HepG2 (cell line): ENCODE measurements at regions not wholly inside any gene's neighbourhood (a gene's known extent, or its start where the extent isn't known, plus 50 kb on each side); places are given as distances from the start of the nearest gene placed in this dataset.

ENCODE experiments used
- ATAC-seq: fragments of 200-7000 bp; cut with Tn5 transposase; 3 replicates; pipeline ENCODE4 v1.9.1; 2020; ENCODE audit warnings: mild to moderate bottlenecking, moderate library complexity
- BruUV-seq: library from RNA; stranded (reverse); fragments of 400-500 nt; replicated peaks from 2 replicates; lab custom pipeline; 2021; lab: Mats Ljungman, UMichigan
- CTCF ChIA-PET: fragments of 300-600 bp; formaldehyde crosslinking; extraction: SDS; loops from one replicate; lab custom pipeline; 2021; ENCODE audit warnings: low total read pairs, inconsistent platforms, low intra/inter-chr PET ratio; lab: Yijun Ruan, JAX
- POLR2A ChIA-PET: fragments of 350-600 bp; sonication (Branson Sonifier 250); formaldehyde crosslinking; loops from one replicate; lab custom pipeline; 2020; ENCODE audit warnings: antibody characterized with exemption, inconsistent platforms; lab: Yijun Ruan, JAX
- DNase-seq: peaks from one replicate; pipeline ENCODE4 v3.0.0-alpha.2; 2015; ENCODE audit warnings: low spot score
- FAIRE-seq: peaks from 3 replicates; lab custom pipeline; 2011; peaks lifted over from hg19 to GRCh38; lab: Jason Lieb, UNC
- H2AFZ ChIP-seq: one replicate; pipeline ENCODE4 v1.6.1; 2011; ENCODE audit warnings: low read length, inconsistent platforms
- H3K27ac ChIP-seq: fragments of 300-600 bp; 3 replicates; pipeline ENCODE4 v1.8.0; 2011; ENCODE audit warnings: mixed run types, mild to moderate bottlenecking, mixed read lengths, low read length, inconsistent platforms; ENCODE audit not compliant: insufficient read depth; ENCODE audit errors: extremely low read length
- H3K27me3 ChIP-seq, 2 experiments: fragments of 200-600 bp in 1 of 2; 2 replicates in 1 of 2; 3 replicates in 1 of 2; pipeline versions ENCODE4 v1.6.0 to v1.8.0; 2011; ENCODE audit warnings: low read length in 2 of 2, mild to moderate bottlenecking in 2 of 2, moderate library complexity in 2 of 2, inconsistent platforms in 1 of 2; ENCODE audit not compliant: insufficient read depth in 2 of 2, control insufficient read depth in 1 of 2
- H3K36me3 ChIP-seq, 2 experiments: fragments of 200-600 bp in 1 of 2; replicated peaks in 1 of 2; 2 replicates in 1 of 2; 3 replicates in 1 of 2; pipeline versions ENCODE4 v1.5.1 to v1.8.0; 2011; ENCODE audit warnings: low read length in 2 of 2, inconsistent platforms in 1 of 2; ENCODE audit not compliant: insufficient read depth in 2 of 2, control insufficient read depth in 1 of 2
- H3K4me1 ChIP-seq: 2 replicates; pipeline ENCODE4 v1.5.1; 2012; ENCODE audit warnings: low read length, inconsistent platforms; ENCODE audit not compliant: insufficient read depth
- H3K4me2 ChIP-seq: 2 replicates; pipeline ENCODE4 v1.6.0; 2011; ENCODE audit warnings: low read depth, low read length, inconsistent platforms
- H3K4me3 ChIP-seq, 3 experiments: fragments of 200-600 bp in 1 of 3; sonication (generic), shearing (Covaris generic) in 1 of 3; replicated peaks in 1 of 3; 2 replicates each; pipeline ENCODE4 v1.5.1; 2011 to 2016; ENCODE audit warnings: low read length in 3 of 3, inconsistent platforms in 2 of 3, low read depth in 2 of 3, mild to moderate bottlenecking in 2 of 3, control low read depth in 1 of 3, mixed read lengths in 1 of 3; ENCODE audit not compliant: insufficient read depth in 1 of 3
- H3K79me2 ChIP-seq: one replicate; pipeline ENCODE4 v1.6.1; 2011; ENCODE audit warnings: low read length, inconsistent platforms; ENCODE audit not compliant: insufficient read depth
- H3K9ac ChIP-seq: 2 replicates; pipeline ENCODE4 v1.6.0; 2011; ENCODE audit warnings: mild to moderate bottlenecking, low read depth, low read length, inconsistent platforms; ENCODE audit not compliant: insufficient read depth
- H3K9me3 ChIP-seq: 2 replicates; pipeline ENCODE4 v1.5.1; 2012; ENCODE audit warnings: mild to moderate bottlenecking, low read length
- H4K20me1 ChIP-seq: 2 replicates; pipeline ENCODE4 v1.6.0; 2011; ENCODE audit warnings: inconsistent platforms, mild to moderate bottlenecking, low read length, moderate library complexity; ENCODE audit not compliant: insufficient read depth
- HNRNPUL1 ChIP-seq: fragments of 200-400 bp; formaldehyde crosslinking; IDR thresholded peaks from 2 replicates; pipeline ENCODE4 v1.6.1; 2017; ENCODE audit warnings: low read depth, mild to moderate bottlenecking, low read length, moderate library complexity
- KMT2A ChIP-seq: sonication (generic); formaldehyde crosslinking; IDR thresholded peaks from 2 replicates; pipeline ENCODE4 v1.4.0; 2020; ENCODE audit warnings: missing genetic modification reagents
- PCBP2 ChIP-seq: fragments of 200-400 bp; formaldehyde crosslinking; optimal IDR thresholded peaks from 2 replicates; pipeline ENCODE3; 2018; ENCODE audit warnings: low read length, low read depth; ENCODE audit not compliant: poor library complexity, severe bottlenecking
- SYNCRIP ChIP-seq: fragments of 200-400 bp; formaldehyde crosslinking; IDR thresholded peaks from 2 replicates; pipeline ENCODE4 v1.6.1; 2018; ENCODE audit warnings: mild to moderate bottlenecking, low read depth, low read length; ENCODE audit not compliant: insufficient read depth
- THYN1 ChIP-seq: sonication (generic); formaldehyde crosslinking; IDR thresholded peaks from 2 replicates; pipeline ENCODE4 v1.8.1; 2023; ENCODE audit warnings: low read depth, mild to moderate bottlenecking, moderate library complexity, missing genetic modification reagents, borderline replicate concordance
- ZBTB49 ChIP-seq: sonication (generic); formaldehyde crosslinking; IDR thresholded peaks from 2 replicates; pipeline ENCODE4 v1.4.0; 2020; ENCODE audit warnings: missing genetic modification reagents, borderline replicate concordance
- ZNF143 ChIP-seq: sonication (generic); formaldehyde crosslinking; IDR thresholded peaks from 2 replicates; pipeline ENCODE4 v1.4.0; 2020; ENCODE audit warnings: missing genetic modification reagents
- ZNF335 ChIP-seq: sonication (generic); formaldehyde crosslinking; IDR thresholded peaks from 2 replicates; pipeline ENCODE4 v1.4.0; 2020; ENCODE audit warnings: missing genetic modification reagents
- ZNF468 ChIP-seq: sonication (generic); formaldehyde crosslinking; IDR thresholded peaks from 2 replicates; pipeline ENCODE4 v1.8.0; 2022; ENCODE audit warnings: mild to moderate bottlenecking, moderate library complexity, missing genetic modification reagents
- ZSCAN9 ChIP-seq: IDR thresholded peaks from 2 replicates; pipeline ENCODE4 v1.6.1; 2016; ENCODE audit warnings: borderline replicate concordance
- WGBS: methylation state at CpG from one replicate; pipeline ENCODE4 v1.1.6; 2017; ENCODE audit warnings: low lambda C conversion rate; 5-methylcytosine and 5-hydroxymethylcytosine counted together
- in situ Hi-C: cut with HindIII; loops from 2 replicates; pipeline ENCODE4 v1.10.0; 2017; ENCODE audit warnings: low pct_unique_long_range_greater_than_20kb; ENCODE audit not compliant: extremely low pct_ligation_motif_present
- intact Hi-C: fragments of 100-400 bp; cut with micrococcal nuclease; formaldehyde crosslinking; loops from one replicate; pipeline ENCODE4 v1.10.0; 2022; ENCODE audit not compliant: unreplicated experiment
- TF ChIP-seq, protein P1 (sequence below): sonication (generic); formaldehyde crosslinking; IDR thresholded peaks from 2 replicates; pipeline ENCODE4 v1.4.0; 2020; ENCODE audit warnings: missing genetic modification reagents
- TF ChIP-seq, protein P2 (sequence below): IDR thresholded peaks from 2 replicates; pipeline ENCODE4 v1.6.1; 2016; ENCODE audit warnings: missing compliant biosample characterization, missing genetic modification reagents, borderline replicate concordance
- TF ChIP-seq, protein P3 (sequence below): sonication (generic); formaldehyde crosslinking; IDR thresholded peaks from 2 replicates; pipeline ENCODE4 v1.4.0; 2020; ENCODE audit warnings: missing genetic modification reagents

GRCh38 chr5:98168871-98169270, 604.6 kb upstream of the RGMB start (continued):
- TF ChIP-seq ZSCAN9 (CRISPR knock-in tag) (no peak), PCBP2 (no peak), ZNF143 (no peak), THYN1 (CRISPR knock-in tag) (no peak), SYNCRIP (no peak), ZNF335 (CRISPR knock-in tag) (no peak)
- TF ChIP-seq, protein P1, sequence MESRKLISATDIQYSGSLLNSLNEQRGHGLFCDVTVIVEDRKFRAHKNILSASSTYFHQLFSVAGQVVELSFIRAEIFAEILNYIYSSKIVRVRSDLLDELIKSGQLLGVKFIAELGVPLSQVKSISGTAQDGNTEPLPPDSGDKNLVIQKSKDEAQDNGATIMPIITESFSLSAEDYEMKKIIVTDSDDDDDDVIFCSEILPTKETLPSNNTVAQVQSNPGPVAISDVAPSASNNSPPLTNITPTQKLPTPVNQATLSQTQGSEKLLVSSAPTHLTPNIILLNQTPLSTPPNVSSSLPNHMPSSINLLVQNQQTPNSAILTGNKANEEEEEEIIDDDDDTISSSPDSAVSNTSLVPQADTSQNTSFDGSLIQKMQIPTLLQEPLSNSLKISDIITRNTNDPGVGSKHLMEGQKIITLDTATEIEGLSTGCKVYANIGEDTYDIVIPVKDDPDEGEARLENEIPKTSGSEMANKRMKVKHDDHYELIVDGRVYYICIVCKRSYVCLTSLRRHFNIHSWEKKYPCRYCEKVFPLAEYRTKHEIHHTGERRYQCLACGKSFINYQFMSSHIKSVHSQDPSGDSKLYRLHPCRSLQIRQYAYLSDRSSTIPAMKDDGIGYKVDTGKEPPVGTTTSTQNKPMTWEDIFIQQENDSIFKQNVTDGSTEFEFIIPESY, result no peak
- TF ChIP-seq, protein P2, sequence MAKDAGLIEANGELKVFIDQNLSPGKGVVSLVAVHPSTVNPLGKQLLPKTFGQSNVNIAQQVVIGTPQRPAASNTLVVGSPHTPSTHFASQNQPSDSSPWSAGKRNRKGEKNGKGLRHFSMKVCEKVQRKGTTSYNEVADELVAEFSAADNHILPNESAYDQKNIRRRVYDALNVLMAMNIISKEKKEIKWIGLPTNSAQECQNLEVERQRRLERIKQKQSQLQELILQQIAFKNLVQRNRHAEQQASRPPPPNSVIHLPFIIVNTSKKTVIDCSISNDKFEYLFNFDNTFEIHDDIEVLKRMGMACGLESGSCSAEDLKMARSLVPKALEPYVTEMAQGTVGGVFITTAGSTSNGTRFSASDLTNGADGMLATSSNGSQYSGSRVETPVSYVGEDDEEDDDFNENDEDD (CRISPR knock-in tag), result no peak
- TF ChIP-seq, protein P3, sequence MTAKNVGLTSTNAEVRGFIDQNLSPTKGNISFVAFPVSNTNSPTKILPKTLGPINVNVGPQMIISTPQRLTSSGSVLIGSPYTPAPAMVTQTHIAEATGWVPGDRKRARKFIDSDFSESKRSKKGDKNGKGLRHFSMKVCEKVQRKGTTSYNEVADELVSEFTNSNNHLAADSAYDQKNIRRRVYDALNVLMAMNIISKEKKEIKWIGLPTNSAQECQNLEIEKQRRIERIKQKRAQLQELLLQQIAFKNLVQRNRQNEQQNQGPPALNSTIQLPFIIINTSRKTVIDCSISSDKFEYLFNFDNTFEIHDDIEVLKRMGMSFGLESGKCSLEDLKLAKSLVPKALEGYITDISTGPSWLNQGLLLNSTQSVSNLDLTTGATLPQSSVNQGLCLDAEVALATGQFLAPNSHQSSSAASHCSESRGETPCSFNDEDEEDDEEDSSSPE (CRISPR knock-in tag), result no peak

DNA sequence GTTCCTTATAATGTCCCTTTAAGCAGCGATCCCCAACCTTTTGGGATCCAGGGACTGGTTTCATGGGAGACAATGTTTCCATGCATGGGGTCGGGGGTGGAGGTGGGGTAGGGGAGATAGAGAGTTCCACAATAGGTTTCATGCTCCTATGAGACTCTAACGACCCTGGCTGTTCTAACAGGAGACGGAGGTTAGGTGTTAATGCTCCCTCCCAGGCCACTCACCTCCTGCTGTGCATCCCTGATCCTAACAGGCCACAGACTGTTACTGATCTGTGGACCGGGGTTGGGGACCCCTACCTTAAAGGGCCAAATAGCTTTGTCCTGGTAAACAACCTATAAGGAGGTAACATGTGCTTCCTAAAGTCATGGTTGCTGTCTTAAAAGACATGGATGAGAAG, 602.5 kb upstream of the RGMB start:
- no peak for FAIRE-seq
- no TSS peak for BruUV-seq
- POLR2A ChIA-PET, result no interaction called here
- Histone ChIP-seq H3K9me3 (no peaks in the 10 kb centered on the region), H3K36me3 (no peaks in the 10 kb centered on the region), H3K79me2 (no peaks in the 10 kb centered on the region), H3K4me1 (no peaks in the 10 kb centered on the region), H2AFZ (no peak overlapping the region), H4K20me1 (no peaks in the 10 kb centered on the region), H3K27ac (no peak overlapping the region), H3K4me3 (no peak overlapping the region), H3K9ac (no peak overlapping the region), H3K27me3 (no peaks in the 10 kb centered on the region), H3K4me2 (no peak overlapping the region)
- WGBS, result 2% methylated on average over 3 of the region's 5 CpGs
- intact Hi-C loops, result no loop called here
- in situ Hi-C loops, result no loop called here
- DNase-seq, result no peak
- CTCF ChIA-PET, result no interaction called here
- no peak for ATAC-seq
- TF ChIP-seq KMT2A (CRISPR knock-in tag) (no peak), ZNF468 (CRISPR knock-in tag) (no peak), ZBTB49 (CRISPR knock-in tag) (no peak), HNRNPUL1 (no peak)
